ENCODE measurements at regions not wholly inside any gene's neighbourhood (a gene's known extent, or its start where the extent isn't known, plus 50 kb on each side); places are given as distances from the start of the nearest gene placed in this dataset.
"Not testable (repeated sequence)": the region's sequence is repeated elsewhere in the genome, so short reads cannot be mapped to it uniquely, and the experiment has no call there.

DNA sequence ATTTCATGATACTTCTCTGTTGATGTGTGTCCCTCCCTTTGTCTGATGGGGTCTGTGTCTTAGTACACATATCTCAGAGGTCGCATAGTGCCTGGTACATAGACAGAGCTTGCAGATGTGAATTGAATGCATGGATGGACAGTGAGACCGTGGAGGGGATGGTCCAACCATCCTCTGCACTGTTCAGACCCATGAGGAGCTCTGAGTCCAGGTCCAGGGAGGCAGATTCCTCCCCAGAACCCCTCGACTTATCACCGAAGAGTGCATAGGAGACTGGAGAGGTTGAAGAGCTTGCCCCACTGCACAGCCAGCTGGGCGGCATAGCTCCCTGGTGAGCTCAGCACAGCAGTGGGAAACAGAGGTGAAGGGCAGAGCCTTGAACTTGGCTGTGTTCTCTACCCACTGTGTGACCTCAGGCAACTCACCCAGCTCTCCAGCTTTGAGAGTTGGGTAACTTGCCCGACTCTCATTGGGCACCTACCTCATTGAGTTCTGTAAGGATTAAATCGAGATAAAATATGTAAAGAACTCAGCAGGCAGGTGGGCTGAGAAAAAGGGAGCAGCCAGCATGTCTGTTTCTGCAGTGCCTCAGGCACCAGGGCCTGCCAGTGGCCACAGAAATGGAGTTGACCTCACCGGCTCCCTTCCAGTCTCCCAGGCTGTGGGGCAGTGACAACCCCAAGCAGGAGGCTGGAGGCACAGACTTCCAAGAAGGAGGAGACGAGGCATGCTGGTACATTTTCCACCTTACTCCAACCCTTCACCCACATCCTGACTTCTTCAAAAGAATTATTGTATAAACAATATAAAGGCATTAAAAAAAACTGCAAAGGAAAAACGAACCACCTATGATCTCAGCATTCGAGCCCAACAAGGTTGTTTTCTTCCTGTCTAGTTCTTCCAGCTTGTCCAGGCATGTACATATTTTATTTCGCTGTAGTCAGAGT, 54.1 kb upstream of the TFRC start:
- H3K27ac Mint-ChIP-seq = no peak overlapping the region
- intact Hi-C loops (cut with micrococcal nuclease) = no loop called here
- peaks cover 23% of the 10 kb centered on the region for H3K4me1 Mint-ChIP-seq (ENCODE audit: low read depth)
- no peak for DNase-seq (ENCODE audit: low spot score)
- H3K27me3 Mint-ChIP-seq (ENCODE audit: insufficient read depth) = peaks cover 1% of the 10 kb centered on the region
- H3K4me3 Mint-ChIP-seq = no peak overlapping the region
- H3K9me3 Mint-ChIP-seq = no peaks in the 10 kb centered on the region
- H3K36me3 Mint-ChIP-seq (ENCODE audit: low read depth) = peaks cover under 1% of the 10 kb centered on the region

DNA sequence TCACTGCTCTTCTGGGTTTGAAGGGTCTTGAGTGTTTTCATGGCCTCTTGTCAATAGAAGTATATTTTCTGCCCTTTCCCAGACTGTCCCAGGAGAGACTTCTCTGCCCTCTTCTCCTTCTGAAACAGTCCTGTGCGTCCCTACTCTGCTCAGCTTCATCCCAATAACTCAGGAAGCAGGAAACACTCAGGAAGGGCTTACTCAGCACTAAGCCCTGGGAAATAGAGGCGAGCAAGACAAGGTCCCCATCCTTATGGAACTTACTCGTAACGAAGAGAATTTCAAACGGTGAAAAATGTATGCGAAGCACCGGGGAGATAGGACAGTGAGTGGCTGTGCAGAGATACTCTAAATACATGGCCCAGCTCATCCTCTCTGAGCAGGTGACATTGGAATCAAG, 52.8 kb upstream of the TFRC start:
- H3K27ac Mint-ChIP-seq = no peak overlapping the region
- H3K36me3 Mint-ChIP-seq (ENCODE audit: low read depth) = peaks cover 1% of the 10 kb centered on the region
- no peak for DNase-seq (ENCODE audit: low spot score)
- intact Hi-C loops (cut with micrococcal nuclease) = no loop called here
- peaks cover 16% of the 10 kb centered on the region for H3K4me1 Mint-ChIP-seq (ENCODE audit: low read depth)
- H3K9me3 Mint-ChIP-seq = no peaks in the 10 kb centered on the region
- peaks cover 1% of the 10 kb centered on the region for H3K27me3 Mint-ChIP-seq (ENCODE audit: insufficient read depth)
- H3K4me3 Mint-ChIP-seq = no peak overlapping the region

DNA sequence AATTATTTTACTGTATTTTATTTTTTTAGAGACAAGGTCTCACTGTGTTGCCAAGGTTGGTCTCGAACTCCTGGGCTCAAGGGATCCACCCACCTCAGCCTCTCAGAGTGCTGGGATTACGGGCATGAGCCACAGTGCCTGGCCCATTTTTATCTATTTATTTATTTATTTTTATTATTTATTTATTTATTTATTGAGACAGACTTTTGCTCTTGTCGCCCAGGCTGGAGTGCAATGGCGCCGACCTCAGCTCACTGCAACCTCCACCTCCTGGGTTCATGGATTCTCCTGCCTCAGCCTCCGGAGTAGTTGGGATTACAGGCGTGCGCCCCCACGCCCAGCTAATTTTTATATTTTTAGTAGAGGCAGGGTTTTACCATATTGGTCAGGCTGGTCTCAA, 52.0 kb upstream of the TFRC start:
- intact Hi-C loops (cut with micrococcal nuclease); H3K27me3 Mint-ChIP-seq (ENCODE audit: insufficient read depth); H3K4me3 Mint-ChIP-seq; DNase-seq (ENCODE audit: low spot score); H3K36me3 Mint-ChIP-seq (ENCODE audit: low read depth); H3K27ac Mint-ChIP-seq; H3K9me3 Mint-ChIP-seq: not testable (repeated sequence)
- peaks cover 20% of the 10 kb centered on the region for H3K4me1 Mint-ChIP-seq (ENCODE audit: low read depth)

DNA sequence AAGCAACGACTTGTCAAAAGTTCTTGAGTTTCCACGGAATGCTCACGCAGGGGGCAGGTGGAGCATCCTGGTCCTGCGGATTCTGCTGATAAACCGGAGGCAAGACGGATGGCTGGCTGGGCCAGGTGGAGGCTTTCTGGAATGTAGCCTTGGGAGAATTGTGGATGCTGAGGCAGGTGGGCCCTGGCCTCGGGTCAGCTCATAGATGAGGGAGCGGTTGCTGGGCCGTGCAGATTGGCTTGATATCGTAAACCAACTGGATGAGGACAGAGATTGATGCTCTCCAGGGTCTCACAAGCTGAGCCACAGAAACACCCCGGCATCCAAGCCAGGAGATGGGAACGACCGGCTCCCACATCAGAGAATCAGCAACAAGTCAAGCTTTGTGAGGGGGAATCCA, 50.0 kb upstream of the TFRC start:
- Mint-ChIP-seq H3K27ac (no peak overlapping the region), H3K27me3 (ENCODE audit: insufficient read depth) (no peaks in the 10 kb centered on the region), H3K36me3 (ENCODE audit: low read depth) (peaks cover 1% of the 10 kb centered on the region), H3K4me1 (ENCODE audit: low read depth) (peaks cover 35% of the 10 kb centered on the region), H3K9me3 (no peaks in the 10 kb centered on the region), H3K4me3 (no peak overlapping the region)
- no peak for DNase-seq (ENCODE audit: low spot score)
- intact Hi-C loops (cut with micrococcal nuclease) = no loop called here

Data from activated T-helper 1 cell treated with anti-CD3 and anti-CD28 coated beads, Interleukin-12 subunit alpha, Interleukin-12 subunit beta, Interleukin-2, Interleukin-4 antibody, amounts not matched to agents 30 ng/mL and 10 ng/mL and 1 ng/mL, durations not matched to agents 14 hours and 24 hours and 36 hours (primary cell).